Endodermal cell (in vitro differentiated cells): ENCODE measurements at regions not wholly inside any gene's neighbourhood (a gene's known extent, or its start where the extent isn't known, plus 50 kb on each side); places are given as distances from the start of the nearest gene placed in this dataset.
"Not testable (repeated sequence)": the region's sequence is repeated elsewhere in the genome, so short reads cannot be mapped to it uniquely, and the experiment has no call there.

ENCODE experiments used
- DNase-seq: peaks from one replicate; pipeline ENCODE4 v3.0.0-alpha.2; 2017
- H3K27ac ChIP-seq: 2 replicates; pipeline ENCODE4 v1.5.1; 2013; ENCODE audit warnings: mild to moderate bottlenecking, low read depth, low read length, moderate library complexity
- H3K27me3 ChIP-seq: 2 replicates; pipeline ENCODE4 v1.6.1; 2013; ENCODE audit warnings: mild to moderate bottlenecking, low read length, moderate library complexity; ENCODE audit not compliant: insufficient read depth, control insufficient read depth, poor library complexity, severe bottlenecking
- H3K36me3 ChIP-seq: 2 replicates; pipeline ENCODE4 v1.7.0; 2013; ENCODE audit warnings: mild to moderate bottlenecking, low read length, moderate library complexity; ENCODE audit not compliant: control insufficient read depth, insufficient read depth
- H3K4me1 ChIP-seq: one replicate; pipeline ENCODE4 v1.7.0; 2013; ENCODE audit warnings: low read length; ENCODE audit not compliant: control insufficient read depth, insufficient read depth
- H3K4me3 ChIP-seq: 2 replicates; pipeline ENCODE4 v1.5.1; 2013; ENCODE audit warnings: mild to moderate bottlenecking, low read length, moderate library complexity
- H3K9ac ChIP-seq: 2 replicates; pipeline ENCODE4 v1.6.1; 2013; ENCODE audit warnings: mild to moderate bottlenecking, low read length, moderate library complexity; ENCODE audit not compliant: poor library complexity, severe bottlenecking; ENCODE audit errors: extremely low read depth
- H3K9me3 ChIP-seq: 2 replicates; pipeline ENCODE4 v1.6.1; 2013; ENCODE audit warnings: mild to moderate bottlenecking, low read length, moderate library complexity; ENCODE audit not compliant: control insufficient read depth
- H3K27ac Mint-ChIP-seq: 2 replicates; pipeline ENCODE4 v1.8.0; 2020; ENCODE audit warnings: mixed read lengths
- H3K27me3 Mint-ChIP-seq: 2 replicates; pipeline ENCODE4 v1.8.0; 2021; ENCODE audit warnings: mild to moderate bottlenecking, mixed read lengths; ENCODE audit not compliant: insufficient read depth
- H3K36me3 Mint-ChIP-seq: 2 replicates; pipeline ENCODE4 v1.8.0; 2020; ENCODE audit warnings: low read depth, mixed read lengths
- H3K4me1 Mint-ChIP-seq: 2 replicates; pipeline ENCODE4 v1.8.0; 2020; ENCODE audit warnings: mixed read lengths
- H3K4me3 Mint-ChIP-seq: 2 replicates; pipeline ENCODE4 v1.8.0; 2020; ENCODE audit warnings: mild to moderate bottlenecking, moderate library complexity, mixed read lengths
- H3K9me3 Mint-ChIP-seq: 2 replicates; pipeline ENCODE4 v1.8.0; 2020; ENCODE audit warnings: mild to moderate bottlenecking, mixed read lengths
- WGBS, 2 experiments: methylation state at CpG; one replicate each; pipeline versions ENCODE4 v1.1.5 to v1.1.7; 2013; ENCODE audit warnings: missing lambda C conversion rate in 2 of 2, mixed read lengths in 1 of 2; ENCODE audit not compliant: insufficient coverage in 1 of 2, insufficient read length in 1 of 2; 5-methylcytosine and 5-hydroxymethylcytosine counted together
- TF ChIP-seq, protein P1 (sequence below): fragments of 200-600 bp; sonication (generic); conservative IDR thresholded peaks from 2 replicates; pipeline ENCODE4 v1.5.0; 2021; ENCODE audit warnings: antibody characterized with exemption, mild to moderate bottlenecking

DNA sequence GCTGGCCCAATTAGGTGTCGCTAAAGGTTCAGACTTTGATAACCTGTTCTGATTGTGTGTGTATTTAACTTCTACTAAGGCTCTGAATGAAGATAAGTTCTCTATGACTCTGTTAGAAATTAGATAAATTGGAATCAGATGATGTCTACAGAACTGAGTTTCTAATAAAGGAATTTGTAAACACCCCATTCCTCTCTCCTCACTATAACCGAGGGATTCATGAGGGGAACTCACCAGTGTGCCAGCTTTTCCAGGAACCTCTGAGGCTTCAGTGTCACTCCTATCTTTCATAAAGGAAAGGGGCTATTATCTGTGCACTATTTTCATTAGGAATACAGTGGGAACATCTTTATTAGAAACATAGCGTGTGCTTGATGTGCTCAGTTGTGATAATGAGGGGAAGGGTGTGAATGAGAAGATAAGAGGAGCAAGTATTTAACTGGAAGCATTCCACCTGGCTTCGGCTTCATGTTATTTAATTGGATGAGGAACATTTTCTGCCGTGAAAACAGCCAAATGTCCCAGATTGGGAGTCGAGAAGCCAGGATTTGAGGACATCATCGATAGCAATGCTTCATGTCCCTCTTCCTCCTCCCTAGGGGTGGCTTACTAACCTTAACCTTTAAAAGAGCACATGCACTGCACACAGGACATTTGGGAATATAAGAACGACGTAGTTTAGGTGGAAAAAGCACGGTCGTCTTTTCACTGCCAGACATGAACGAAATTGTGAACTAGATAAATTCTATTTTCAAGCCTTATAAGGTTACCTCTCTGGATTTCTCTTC is 84.8 kb upstream of the TCF4 start:
- H3K27me3 Mint-ChIP-seq: no peaks in the 10 kb centered on the region
- DNase-seq: no peak
- no peaks in the 10 kb centered on the region for H3K36me3 Mint-ChIP-seq
- no peak overlapping the region for H3K27ac Mint-ChIP-seq
- H3K4me3 ChIP-seq: no peak overlapping the region
- peaks cover 16% of the 10 kb centered on the region for H3K4me1 Mint-ChIP-seq
- TF ChIP-seq, protein P1, sequence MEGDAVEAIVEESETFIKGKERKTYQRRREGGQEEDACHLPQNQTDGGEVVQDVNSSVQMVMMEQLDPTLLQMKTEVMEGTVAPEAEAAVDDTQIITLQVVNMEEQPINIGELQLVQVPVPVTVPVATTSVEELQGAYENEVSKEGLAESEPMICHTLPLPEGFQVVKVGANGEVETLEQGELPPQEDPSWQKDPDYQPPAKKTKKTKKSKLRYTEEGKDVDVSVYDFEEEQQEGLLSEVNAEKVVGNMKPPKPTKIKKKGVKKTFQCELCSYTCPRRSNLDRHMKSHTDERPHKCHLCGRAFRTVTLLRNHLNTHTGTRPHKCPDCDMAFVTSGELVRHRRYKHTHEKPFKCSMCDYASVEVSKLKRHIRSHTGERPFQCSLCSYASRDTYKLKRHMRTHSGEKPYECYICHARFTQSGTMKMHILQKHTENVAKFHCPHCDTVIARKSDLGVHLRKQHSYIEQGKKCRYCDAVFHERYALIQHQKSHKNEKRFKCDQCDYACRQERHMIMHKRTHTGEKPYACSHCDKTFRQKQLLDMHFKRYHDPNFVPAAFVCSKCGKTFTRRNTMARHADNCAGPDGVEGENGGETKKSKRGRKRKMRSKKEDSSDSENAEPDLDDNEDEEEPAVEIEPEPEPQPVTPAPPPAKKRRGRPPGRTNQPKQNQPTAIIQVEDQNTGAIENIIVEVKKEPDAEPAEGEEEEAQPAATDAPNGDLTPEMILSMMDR: no peak
- peaks cover 24% of the 10 kb centered on the region for H3K9me3 Mint-ChIP-seq
- H3K4me1 ChIP-seq: no peaks in the 10 kb centered on the region
- H3K27ac ChIP-seq: no peak overlapping the region
- no peak overlapping the region for H3K9ac ChIP-seq
- H3K27me3 ChIP-seq: no peaks in the 10 kb centered on the region
- WGBS, 2 experiments: 94 to 97% methylated on average over 10 to 12 of the region's 12 CpGs
- H3K9me3 ChIP-seq: no peaks in the 10 kb centered on the region
- no peaks in the 10 kb centered on the region for H3K36me3 ChIP-seq
- H3K4me3 Mint-ChIP-seq: no peak overlapping the region

GRCh38 chr18:55665506-55665905 is 77.5 kb upstream of the TCF4 start:
- H3K9me3 ChIP-seq: no peaks in the 10 kb centered on the region
- H3K4me1 ChIP-seq: no peaks in the 10 kb centered on the region
- no peaks in the 10 kb centered on the region for H3K27me3 Mint-ChIP-seq
- DNase-seq: no peak
- H3K4me1 Mint-ChIP-seq: peaks cover 7% of the 10 kb centered on the region
- no peak overlapping the region for H3K4me3 ChIP-seq
- H3K9me3 Mint-ChIP-seq: peaks cover 19% of the 10 kb centered on the region
- no peak overlapping the region for H3K4me3 Mint-ChIP-seq
- no peak overlapping the region for H3K27ac ChIP-seq
- H3K9ac ChIP-seq: no peak overlapping the region
- 96 to 97% methylated on average over 5 of the region's 5 CpGs for WGBS, 2 experiments
- no peaks in the 10 kb centered on the region for H3K27me3 ChIP-seq
- TF ChIP-seq, protein P1: no peak
- H3K27ac Mint-ChIP-seq: no peak overlapping the region
- no peaks in the 10 kb centered on the region for H3K36me3 ChIP-seq
- no peaks in the 10 kb centered on the region for H3K36me3 Mint-ChIP-seq

DNA sequence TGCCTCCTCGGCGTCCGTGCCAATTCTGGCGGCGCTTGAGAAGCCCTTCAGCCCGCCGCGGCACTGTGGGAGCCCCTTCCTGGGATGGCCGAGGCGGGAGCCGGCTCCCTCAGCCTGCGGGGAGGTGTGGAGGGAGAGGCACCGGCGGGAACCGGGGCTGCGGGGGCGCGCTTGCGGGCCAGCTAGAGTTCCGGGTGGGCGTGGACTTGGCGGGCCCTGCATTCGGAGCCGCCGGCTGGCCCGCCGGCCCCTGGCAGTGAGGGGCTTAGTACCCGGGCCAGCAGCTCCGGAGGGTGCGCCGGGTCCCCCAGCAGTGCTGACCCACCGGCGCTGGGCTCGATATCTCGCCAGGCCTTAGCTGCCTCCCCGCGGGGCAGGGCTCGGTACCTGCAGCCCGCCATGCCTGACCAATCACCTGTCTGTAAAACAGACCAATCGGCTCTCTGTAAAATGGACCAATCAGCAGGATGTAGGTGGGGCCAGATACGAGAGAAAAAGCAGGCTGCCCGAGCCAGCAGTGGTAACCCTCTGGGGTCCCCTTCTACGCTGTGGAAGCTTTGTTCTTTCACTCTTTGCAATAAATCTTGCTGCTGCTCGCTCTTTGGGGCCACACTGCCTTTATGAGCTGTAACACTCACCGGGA is 76.9 kb upstream of the TCF4 start:
- DNase-seq, H3K36me3 ChIP-seq, H3K4me3 ChIP-seq, H3K27me3 ChIP-seq, H3K27ac Mint-ChIP-seq, H3K9ac ChIP-seq, H3K9me3 ChIP-seq, H3K27ac ChIP-seq, H3K27me3 Mint-ChIP-seq, H3K4me3 Mint-ChIP-seq, H3K36me3 Mint-ChIP-seq, H3K4me1 ChIP-seq, H3K4me1 Mint-ChIP-seq: not testable (repeated sequence)
- H3K9me3 Mint-ChIP-seq: peaks cover 19% of the 10 kb centered on the region
- WGBS, 2 experiments: 96% methylated on average over 21 to 45 of the region's 45 CpGs
